ENCODE measurements at regions not wholly inside any gene's neighbourhood (a gene's known extent, or its start where the extent isn't known, plus 50 kb on each side); places are given as distances from the start of the nearest gene placed in this dataset.

DNA sequence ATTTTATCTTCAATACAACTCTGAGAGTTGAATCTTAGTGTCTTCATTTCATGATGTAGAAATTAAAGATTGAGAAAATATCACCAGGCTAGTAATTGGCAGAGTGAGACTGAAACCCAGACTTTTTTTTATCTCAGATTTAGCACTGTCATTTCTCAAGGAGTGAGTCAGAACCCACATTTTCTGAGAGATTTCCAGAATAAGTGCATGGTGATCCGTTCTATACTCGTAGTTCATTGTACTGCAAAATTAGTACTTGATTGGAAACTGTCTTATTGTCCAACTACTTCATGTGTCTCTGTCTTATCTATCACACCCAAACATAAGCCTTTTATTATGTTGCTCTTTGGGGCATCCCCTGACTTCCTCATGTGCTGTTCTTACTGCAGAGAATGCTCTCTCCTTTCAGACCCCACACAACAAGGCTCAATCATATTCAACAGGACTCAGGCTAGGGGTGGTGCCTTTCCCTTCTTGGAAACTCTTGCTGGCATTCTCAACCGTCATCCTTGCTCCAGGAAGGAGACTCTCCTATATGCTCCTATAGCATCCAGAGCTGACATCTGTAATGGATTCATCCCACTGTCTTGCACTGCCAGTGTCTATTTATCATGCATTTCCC is 76.7 kb upstream of the BLID start:
- no peak for DNase-seq
- Mint-ChIP-seq H3K27ac (no peak overlapping the region), H3K4me3 (no peak overlapping the region), H3K4me1 (no peaks in the 10 kb centered on the region), H3K27me3 (peaks cover 6% of the 10 kb centered on the region), H3K36me3 (no peaks in the 10 kb centered on the region), H3K9me3 (no peaks in the 10 kb centered on the region)
- POLR2A ChIA-PET = no interaction called here
- ATAC-seq (ENCODE audit: low read depth) = no peak

DNA sequence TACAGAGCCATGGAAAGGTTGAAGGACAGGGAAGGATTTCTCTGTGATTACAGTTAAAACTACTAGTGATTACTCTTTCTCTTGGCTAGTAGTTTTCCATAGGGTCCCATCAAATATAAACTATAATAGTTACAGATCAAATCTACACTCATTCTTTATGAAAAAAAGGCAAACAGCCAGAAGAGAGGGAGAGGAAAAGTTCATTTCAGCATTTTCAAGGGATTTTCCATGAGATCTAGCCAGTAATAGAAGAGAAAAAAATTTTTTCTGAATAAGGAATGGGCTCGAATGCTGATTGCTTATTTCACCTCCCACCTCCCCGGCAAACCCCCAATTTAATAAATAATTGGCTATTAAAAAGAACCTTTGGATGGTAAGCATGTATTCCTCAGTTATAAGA is 74.8 kb upstream of the BLID start:
- Mint-ChIP-seq H3K36me3 (no peaks in the 10 kb centered on the region), H3K27me3 (peaks cover 6% of the 10 kb centered on the region), H3K4me1 (no peaks in the 10 kb centered on the region), H3K27ac (no peak overlapping the region), H3K4me3 (no peak overlapping the region), H3K9me3 (no peaks in the 10 kb centered on the region)
- DNase-seq (no peak), ATAC-seq (ENCODE audit: low read depth) (no peak)
- POLR2A ChIA-PET = no interaction called here

DNA sequence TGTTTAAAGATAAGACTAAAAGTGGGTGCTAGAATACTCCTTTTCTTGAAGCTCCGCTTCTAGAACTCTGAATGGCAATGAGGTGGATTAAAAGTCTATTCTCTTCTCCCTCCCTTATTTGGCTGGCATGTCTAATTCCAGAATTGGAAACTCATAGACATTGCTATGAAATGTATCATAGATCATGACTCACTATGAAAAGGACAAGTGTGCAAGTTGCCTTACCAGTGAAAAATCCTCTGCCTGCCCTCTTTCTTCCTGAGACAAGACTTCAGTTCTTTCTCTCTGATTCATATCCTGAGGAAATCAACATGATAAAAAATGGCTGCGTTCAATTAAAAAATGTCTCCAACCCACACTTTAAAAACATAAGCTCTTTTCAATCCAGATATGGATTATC is 73.2 kb upstream of the BLID start:
- Mint-ChIP-seq H3K27ac (no peak overlapping the region), H3K4me1 (no peaks in the 10 kb centered on the region), H3K4me3 (no peak overlapping the region), H3K27me3 (peaks cover 6% of the 10 kb centered on the region), H3K9me3 (no peaks in the 10 kb centered on the region), H3K36me3 (no peaks in the 10 kb centered on the region)
- DNase-seq (no peak), ATAC-seq (ENCODE audit: low read depth) (no peak)
- POLR2A ChIA-PET = no interaction called here

DNA sequence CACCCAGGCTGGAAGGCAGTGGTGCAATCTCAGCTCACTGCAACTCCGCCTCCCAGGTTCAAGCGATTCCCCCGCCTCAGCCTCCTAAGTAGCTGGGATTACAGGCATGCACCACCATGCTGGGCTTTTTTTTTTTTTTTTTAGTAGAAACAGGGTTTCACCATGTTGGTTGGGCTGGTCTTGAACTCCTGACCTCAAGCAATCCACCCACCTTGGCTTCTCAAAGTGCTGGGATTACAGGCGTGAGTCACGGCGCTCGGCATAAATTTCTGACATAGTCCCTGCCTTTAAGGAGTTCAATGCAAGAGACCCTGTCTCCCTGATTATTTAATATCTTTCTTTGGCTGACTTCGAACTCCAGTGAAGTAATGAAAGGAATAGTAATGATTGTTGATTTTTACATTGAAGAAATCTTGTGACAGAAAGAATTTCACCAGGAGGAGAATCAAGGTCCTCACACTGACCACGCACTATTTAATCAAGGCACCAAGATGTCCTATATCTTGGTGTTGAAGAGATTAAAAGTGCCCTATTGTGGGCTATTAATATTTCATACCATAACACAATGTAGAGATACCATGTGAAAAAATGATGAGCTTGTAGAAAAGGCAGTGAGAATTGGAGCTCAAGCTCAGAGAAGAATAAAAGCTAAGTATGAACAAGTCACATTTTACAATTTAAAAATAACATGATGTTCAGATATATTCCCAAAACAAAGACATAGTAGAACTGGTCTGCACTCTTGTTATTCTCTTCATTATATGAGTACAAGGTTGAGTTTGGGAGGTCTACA is 71.6 kb upstream of the BLID start:
- Mint-ChIP-seq H3K9me3 (no peaks in the 10 kb centered on the region), H3K27ac (no peak overlapping the region), H3K4me1 (no peaks in the 10 kb centered on the region), H3K27me3 (peaks cover 3% of the 10 kb centered on the region), H3K36me3 (no peaks in the 10 kb centered on the region), H3K4me3 (no peak overlapping the region)
- DNase-seq (no peak), ATAC-seq (ENCODE audit: low read depth) (no peak)
- POLR2A ChIA-PET = no interaction called here

DNA sequence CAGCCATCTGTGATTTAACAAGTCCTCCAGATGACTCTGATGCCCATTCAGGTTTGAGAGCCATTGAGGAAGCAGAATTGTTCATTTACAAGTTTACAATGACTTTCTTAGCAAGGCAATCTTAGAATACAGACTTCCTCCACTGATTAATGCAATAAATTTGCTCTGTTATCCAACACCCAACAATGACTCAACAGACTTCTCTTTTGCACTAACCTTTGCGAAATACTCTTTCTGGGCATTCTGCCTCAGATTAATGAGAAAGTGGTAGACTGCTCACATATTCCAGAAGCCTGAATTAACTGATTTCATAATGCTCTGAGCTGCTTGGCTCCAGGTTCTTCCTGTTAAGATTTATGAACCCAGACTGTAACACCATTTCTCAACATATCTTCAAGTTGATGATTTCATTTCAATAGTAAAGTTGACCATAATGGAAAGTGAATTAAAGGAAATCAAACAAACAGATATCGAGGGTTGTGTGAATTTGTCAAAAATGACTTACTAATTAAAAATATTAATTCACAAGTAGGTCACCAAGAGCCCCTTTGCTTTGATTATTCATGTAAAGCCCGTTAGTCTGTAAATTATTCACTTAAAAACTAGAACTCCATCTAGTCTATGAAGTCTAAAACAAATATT is 70.5 kb upstream of the BLID start:
- DNase-seq (no peak), ATAC-seq (ENCODE audit: low read depth) (no peak)
- H3K9me3 Mint-ChIP-seq = no peaks in the 10 kb centered on the region
- no peak overlapping the region for H3K4me3 Mint-ChIP-seq
- POLR2A ChIA-PET = no interaction called here
- no peaks in the 10 kb centered on the region for H3K36me3 Mint-ChIP-seq
- H3K27ac Mint-ChIP-seq = no peak overlapping the region
- H3K4me1 Mint-ChIP-seq = no peaks in the 10 kb centered on the region
- peaks cover 3% of the 10 kb centered on the region for H3K27me3 Mint-ChIP-seq

DNA sequence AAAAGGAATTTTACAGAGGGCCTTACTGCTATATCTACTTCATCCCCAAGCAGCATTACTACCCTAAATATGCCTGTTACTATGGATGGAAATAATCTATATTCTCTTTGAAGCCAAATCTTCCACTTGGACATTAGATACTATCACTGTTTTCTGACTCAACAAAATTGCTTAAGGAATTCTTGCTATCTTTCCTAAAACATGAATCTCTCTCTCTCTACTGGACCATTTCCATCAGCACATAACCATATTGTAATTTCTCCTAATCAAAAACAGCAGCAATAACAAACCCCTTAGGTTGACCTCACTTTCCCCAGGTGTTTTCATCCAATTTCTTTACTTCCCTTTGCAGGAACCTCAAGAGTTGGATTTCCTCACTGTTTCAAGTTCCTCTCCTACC is 67.9 kb upstream of the BLID start:
- Mint-ChIP-seq H3K27me3 (no peaks in the 10 kb centered on the region), H3K4me1 (no peaks in the 10 kb centered on the region), H3K36me3 (no peaks in the 10 kb centered on the region), H3K27ac (no peak overlapping the region), H3K4me3 (no peak overlapping the region), H3K9me3 (no peaks in the 10 kb centered on the region)
- no peak for ATAC-seq (ENCODE audit: low read depth)
- POLR2A ChIA-PET = no interaction called here
- DNase-seq = no peak

DNA sequence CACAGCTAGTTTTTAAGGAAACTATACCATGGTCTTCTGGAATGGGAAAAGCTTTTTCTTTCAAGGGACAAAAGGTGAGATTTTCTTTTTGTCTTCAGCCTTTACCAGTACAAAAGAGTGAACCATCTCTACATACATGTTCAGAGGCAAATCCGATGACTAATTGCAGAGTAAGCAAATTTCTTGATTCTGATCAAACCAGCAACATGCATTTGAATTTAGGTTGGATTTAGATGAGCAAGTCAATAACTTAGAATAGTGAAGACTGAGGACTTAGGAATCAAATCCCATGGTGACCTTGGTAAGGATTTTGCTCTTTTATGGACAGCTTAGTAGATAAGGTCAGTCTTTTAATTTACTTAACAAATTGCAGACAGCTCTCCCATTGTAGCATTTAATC is 65.9 kb upstream of the BLID start:
- H3K9me3 Mint-ChIP-seq = no peaks in the 10 kb centered on the region
- H3K36me3 Mint-ChIP-seq = no peaks in the 10 kb centered on the region
- peaks cover 2% of the 10 kb centered on the region for H3K27me3 Mint-ChIP-seq
- no peaks in the 10 kb centered on the region for H3K4me1 Mint-ChIP-seq
- no peak overlapping the region for H3K27ac Mint-ChIP-seq
- DNase-seq = no peak
- H3K4me3 Mint-ChIP-seq = no peak overlapping the region
- no peak for ATAC-seq (ENCODE audit: low read depth)
- POLR2A ChIA-PET = no interaction called here

DNA sequence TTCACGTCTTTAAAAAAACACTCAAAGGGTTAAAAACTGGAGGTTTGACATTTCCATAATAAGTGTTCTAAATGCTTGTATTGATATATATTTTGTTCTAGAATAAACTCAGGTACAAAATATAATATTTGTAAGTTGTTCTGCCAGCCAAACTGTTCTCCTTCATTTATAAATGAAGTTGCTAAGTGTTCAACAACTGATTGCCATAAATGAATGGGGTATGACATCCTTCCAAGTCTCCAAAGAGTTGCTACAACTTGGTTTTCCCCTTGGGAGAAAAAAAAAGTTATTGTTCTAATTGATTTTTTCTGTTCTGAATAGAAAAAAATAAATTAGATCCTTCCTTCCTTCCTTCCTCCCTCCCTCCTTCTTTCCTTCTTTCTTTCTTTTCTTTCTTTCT is 65.4 kb upstream of the BLID start:
- no peak for DNase-seq
- Mint-ChIP-seq H3K9me3 (no peaks in the 10 kb centered on the region), H3K27ac (no peak overlapping the region), H3K36me3 (no peaks in the 10 kb centered on the region), H3K27me3 (peaks cover 2% of the 10 kb centered on the region), H3K4me3 (no peak overlapping the region), H3K4me1 (no peaks in the 10 kb centered on the region)
- no peak for ATAC-seq (ENCODE audit: low read depth)
- POLR2A ChIA-PET = no interaction called here

DNA sequence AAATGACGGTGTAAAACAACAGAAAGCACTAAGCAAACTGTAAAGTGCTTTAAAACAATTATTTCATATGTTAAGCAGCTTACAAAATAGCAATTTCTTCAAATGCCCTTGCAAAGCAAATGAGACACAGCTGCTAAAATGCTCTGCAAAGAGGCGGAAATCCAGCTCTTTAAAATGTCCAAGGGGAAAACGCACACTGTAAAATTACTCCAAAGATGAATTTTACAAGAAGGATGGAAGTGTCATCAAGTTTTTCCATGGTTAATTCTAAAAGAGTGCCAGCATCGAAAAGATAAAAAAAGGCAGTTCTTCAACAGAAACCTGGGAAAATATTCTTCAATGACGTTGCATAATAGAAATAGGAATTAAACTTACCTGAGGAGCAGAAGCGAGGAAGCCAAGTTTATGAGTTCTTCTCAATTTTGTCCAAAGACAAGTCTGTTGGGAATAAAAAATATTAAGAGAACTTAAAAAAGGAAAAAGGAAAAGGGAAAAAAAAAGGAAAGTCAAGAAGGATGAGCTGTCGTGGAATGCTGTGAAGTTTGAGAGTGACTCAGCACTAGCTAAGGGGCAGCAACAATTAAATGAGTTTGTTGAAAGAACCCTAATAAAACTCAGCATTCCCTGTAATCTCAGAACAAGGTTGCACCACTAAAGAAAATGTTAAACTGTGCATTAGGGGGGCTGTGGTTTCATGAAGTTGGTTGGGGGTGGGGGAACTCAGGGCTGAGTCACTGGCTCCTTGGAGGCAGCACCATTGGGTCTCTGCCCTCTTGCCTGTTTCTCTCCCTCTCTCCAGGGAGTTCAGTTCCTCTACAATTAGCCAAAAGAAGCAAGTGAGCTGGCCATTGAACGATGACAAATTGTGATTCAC is 64.2 kb upstream of the BLID start:
- Mint-ChIP-seq H3K4me1 (no peaks in the 10 kb centered on the region), H3K27ac (no peak overlapping the region), H3K4me3 (no peak overlapping the region), H3K9me3 (no peaks in the 10 kb centered on the region), H3K36me3 (no peaks in the 10 kb centered on the region), H3K27me3 (peaks cover 2% of the 10 kb centered on the region)
- POLR2A ChIA-PET = no interaction called here
- DNase-seq = no peak
- ATAC-seq (ENCODE audit: low read depth) = no peak

DNA sequence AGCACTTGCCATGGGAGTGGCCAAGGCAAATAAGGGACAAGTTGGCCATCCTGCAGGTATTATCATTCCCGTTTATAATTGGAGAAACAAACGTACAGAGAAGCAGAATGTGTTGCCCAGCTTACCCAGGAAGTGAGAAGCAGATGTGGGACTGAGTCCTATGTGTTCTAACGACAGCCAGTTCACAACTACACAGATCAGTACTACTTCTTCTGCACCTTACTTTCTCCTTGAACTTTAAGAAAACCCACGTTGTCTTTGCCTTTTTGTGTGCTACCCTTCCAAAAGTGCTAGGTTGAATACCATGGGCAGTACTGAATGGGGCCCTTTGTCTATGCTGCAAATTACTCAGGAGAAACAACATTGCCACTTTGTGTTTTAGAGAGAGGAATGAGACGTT is 62.8 kb upstream of the BLID start:
- POLR2A ChIA-PET = no interaction called here
- no peak overlapping the region for H3K27ac Mint-ChIP-seq
- no peaks in the 10 kb centered on the region for H3K9me3 Mint-ChIP-seq
- H3K36me3 Mint-ChIP-seq = no peaks in the 10 kb centered on the region
- peaks cover 2% of the 10 kb centered on the region for H3K27me3 Mint-ChIP-seq
- H3K4me1 Mint-ChIP-seq = no peaks in the 10 kb centered on the region
- H3K4me3 Mint-ChIP-seq = no peak overlapping the region
- ATAC-seq (ENCODE audit: low read depth) = no peak
- DNase-seq = no peak

DNA sequence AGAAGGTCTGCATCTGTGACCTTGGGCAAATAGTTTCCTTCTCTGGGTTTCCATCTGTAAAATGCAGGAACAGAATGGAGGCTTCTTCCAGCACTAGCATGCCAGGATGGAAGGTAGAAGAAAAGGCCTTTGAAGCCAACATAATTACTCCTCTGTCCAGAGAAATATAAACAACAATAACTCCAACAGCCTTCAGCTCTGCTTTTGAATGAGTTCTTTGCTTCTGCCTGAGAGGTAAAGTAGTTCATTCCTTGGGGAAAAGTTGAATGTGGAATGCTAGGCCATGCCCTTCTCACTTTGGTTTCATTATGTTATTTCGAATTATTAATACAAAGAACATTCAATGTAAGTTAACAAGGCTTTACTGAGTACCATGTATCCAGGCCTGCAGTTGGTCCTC is 61.2 kb upstream of the BLID start:
- no peak overlapping the region for H3K4me3 Mint-ChIP-seq
- H3K27ac Mint-ChIP-seq = no peak overlapping the region
- H3K9me3 Mint-ChIP-seq = no peaks in the 10 kb centered on the region
- H3K27me3 Mint-ChIP-seq = peaks cover 2% of the 10 kb centered on the region
- POLR2A ChIA-PET = no interaction called here
- DNase-seq (no peak), ATAC-seq (ENCODE audit: low read depth) (no peak)
- no peaks in the 10 kb centered on the region for H3K36me3 Mint-ChIP-seq
- H3K4me1 Mint-ChIP-seq = no peaks in the 10 kb centered on the region

DNA sequence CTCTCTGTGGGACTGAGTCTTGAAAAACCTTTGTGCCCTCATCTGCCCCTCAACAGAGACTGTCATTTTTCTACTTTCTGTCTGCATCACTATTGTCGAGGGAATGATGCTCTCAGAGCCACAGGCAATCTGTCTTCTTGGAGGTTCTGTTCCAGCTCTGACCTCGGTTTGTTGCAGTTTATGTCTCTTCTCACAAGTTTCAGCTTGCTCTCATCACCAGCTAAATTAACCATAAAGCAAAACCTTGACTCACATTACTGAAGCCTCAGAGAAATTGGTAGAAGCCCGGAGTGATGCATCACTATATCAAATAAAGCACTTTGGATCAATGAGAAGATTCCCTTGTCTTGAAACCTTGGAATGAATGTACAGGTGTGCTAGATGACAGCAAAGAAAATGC is 60.6 kb upstream of the BLID start:
- no peaks in the 10 kb centered on the region for H3K36me3 Mint-ChIP-seq
- H3K4me3 Mint-ChIP-seq = no peak overlapping the region
- no peaks in the 10 kb centered on the region for H3K4me1 Mint-ChIP-seq
- ATAC-seq (ENCODE audit: low read depth) = no peak
- no peaks in the 10 kb centered on the region for H3K9me3 Mint-ChIP-seq
- DNase-seq = no peak
- POLR2A ChIA-PET = no interaction called here
- H3K27ac Mint-ChIP-seq = no peak overlapping the region
- H3K27me3 Mint-ChIP-seq = peaks cover 2% of the 10 kb centered on the region

DNA sequence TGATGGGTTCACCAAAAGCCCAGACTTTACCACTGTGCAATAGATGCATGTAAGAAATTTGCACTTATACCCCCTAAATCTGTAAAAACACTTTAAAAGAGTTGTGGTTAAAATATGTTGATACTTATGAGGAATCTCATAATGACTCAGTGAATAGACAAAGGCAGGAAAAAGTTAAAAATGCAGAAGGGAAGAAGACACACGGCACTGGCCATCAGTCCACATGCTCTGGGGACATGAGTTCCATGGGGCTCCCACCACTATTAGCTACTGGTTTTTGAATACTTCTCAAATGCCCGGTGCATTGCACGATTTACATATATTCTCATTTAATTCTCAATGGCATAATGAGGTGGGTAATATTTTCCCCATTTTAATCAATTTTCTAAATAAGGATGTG is 59.3 kb upstream of the BLID start:
- no peak for ATAC-seq (ENCODE audit: low read depth)
- Mint-ChIP-seq H3K4me3 (no peak overlapping the region), H3K4me1 (no peaks in the 10 kb centered on the region), H3K27ac (no peak overlapping the region), H3K9me3 (no peaks in the 10 kb centered on the region), H3K36me3 (no peaks in the 10 kb centered on the region), H3K27me3 (peaks cover 2% of the 10 kb centered on the region)
- no peak for DNase-seq
- POLR2A ChIA-PET = no interaction called here
